GM18907 (cell line): ENCODE measurements at regions not wholly inside any gene's neighbourhood (a gene's known extent, or its start where the extent isn't known, plus 50 kb on each side); places are given as distances from the start of the nearest gene placed in this dataset.
"Not testable (repeated sequence)": the region's sequence is repeated elsewhere in the genome, so short reads cannot be mapped to it uniquely, and the experiment has no call there.

ENCODE experiments used
- ATAC-seq: cut with Tn5 transposase; IDR thresholded peaks from one replicate; pipeline ENCODE4 v1.9.1; 2021; ENCODE audit warnings: mild to moderate bottlenecking, moderate library complexity; ENCODE audit not compliant: unreplicated experiment

- ATAC-seq = no peak
These were observed 160.1 kb downstream of the OR4M2 start for GRCh38 chr15:22240403-22240802.

DNA sequence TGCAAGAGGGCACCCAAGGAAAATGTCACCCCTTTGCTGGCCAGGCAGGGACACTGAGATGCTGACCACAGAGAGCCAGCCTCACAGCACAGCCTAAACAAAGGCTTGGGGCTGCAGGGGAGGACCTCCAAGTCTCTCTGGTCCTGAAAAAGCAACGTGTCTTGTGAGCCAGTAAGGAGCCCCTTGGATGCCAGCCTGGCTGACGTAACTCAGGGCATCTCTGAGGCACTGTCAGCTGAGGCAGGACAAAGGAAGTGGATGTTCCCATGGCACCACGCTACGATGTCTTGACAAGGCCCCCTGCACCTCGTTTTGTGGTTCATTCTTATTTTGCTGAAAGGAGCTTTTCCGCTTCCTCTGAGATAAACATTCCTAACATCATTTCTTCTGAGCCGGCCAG lies 160.7 kb downstream of the OR4M2 start:
- ATAC-seq = no peak

- no peak for ATAC-seq
These were observed 161.1 kb downstream of the OR4M2 start for GRCh38 chr15:22241451-22241850.

DNA sequence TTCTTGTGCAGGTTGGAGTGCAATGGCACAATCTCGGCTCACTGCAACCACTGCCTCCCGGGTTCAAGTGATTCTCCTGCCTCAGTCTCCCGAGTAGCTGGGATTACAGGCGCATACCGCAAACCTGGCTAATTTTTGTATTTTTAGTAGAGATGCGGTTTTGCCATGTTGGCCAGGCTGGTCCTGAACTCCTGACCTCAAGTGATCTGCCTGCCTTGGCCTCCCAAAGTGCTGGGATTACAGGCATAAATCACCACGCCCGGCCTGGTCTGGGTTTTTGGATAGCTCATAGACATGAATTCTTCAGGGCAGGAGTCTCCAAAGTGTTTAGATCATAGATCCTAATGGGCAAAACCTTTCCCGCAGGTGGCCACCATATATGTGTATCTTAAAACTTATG lies 162.0 kb downstream of the OR4M2 start:
- not testable (repeated sequence) for ATAC-seq

GRCh38 chr15:22243440-22244130 lies 163.3 kb downstream of the OR4M2 start:
- ATAC-seq = no peak

DNA sequence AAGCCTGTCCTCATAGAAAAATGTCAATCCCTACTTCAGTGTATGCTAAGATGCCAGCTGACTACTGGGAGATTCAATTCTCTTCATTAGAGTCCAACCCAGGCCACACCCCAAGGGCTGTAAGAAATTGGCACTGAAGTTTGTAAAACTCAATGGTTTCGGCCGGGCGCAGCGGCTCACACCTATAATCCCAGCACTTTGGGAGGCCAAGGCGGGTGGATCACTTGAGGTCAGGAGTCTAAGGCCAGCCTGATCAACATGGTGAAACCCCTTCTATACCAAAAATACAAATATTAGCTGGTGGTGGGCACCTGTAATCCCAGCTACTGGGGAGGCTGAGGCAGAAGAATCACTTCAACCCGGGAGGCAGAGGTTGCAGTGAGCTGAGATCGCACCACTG lies 169.2 kb downstream of the OR4M2 start:
- not testable (repeated sequence) for ATAC-seq

DNA sequence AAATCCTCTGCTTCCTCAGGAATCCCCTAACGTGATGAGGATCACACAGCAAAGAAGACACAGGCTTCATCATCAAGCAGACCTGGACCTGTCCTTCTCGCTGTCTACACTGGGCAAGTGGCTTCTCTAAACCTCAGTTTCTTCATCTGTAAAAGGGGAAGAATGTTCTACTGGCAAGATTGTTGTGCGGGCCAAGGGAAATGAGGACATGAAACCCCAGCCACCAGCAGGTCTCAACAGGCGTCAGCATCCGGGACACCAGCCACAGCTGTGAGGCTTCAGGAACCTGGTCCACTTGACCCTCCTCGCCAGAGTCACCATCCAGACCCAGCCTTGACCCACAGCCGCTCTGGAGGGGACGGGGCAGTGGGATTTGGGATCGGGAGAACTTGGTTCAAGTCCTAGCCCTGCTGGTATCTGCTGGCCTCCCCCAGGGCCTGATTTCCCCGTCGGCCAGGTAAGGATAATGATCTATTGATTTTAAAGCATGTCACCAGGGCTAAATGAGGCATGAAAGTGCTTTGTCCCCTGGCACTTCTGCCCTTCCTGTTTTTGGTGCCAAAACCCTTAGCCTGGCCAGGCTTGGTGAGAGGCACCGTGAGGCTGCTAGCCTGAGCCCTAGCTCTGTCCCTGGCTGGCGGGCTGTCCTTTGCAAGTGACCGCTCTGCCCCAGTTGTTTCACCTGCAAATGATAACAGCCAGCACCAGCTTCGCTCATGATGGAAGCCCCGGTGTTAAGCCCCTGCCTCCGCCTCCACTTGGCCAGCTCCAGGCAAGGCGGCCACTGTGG lies 170.4 kb downstream of the OR4M2 start:
- ATAC-seq = not testable (repeated sequence)

DNA sequence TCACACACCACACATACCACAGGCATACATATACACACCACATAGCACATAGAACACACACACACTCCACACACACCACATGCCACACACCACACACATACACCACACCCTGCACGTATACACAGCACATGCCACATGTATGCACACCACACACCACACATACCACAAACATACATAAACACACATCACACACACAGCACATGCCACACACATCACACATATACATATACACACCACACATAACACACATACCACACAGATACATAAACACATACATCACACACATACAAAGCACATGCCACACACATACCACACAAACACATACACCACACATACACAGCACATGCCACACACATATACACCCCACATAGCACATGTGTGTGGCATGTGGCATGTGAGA lies 171.1 kb downstream of the OR4M2 start:
- ATAC-seq = no peak

GRCh38 chr15:22252047-22252446 lies 171.7 kb downstream of the OR4M2 start:
- ATAC-seq = not testable (repeated sequence)

DNA sequence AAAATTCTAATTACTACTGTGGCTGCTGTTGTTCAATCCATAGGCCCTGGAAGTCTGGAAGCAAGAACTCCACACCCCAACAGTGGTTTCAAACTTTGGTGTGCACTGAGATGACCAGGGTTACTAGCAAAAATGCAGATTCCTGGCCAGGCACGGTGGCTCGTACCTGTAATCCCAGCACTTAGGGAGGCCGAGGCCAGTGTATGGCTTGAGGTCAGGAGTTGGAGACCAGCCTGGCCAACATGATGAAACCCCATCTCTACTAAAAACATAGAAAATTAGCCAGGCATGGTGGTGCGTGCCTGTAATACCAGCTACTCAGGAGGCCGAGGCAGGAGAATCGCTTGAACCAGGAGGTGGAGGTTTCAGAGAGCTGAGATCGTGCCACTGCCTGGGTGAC lies 172.2 kb downstream of the OR4M2 start:
- ATAC-seq = not testable (repeated sequence)

GRCh38 chr15:22253002-22253675 lies 172.8 kb downstream of the OR4M2 start:
- not testable (repeated sequence) for ATAC-seq

DNA sequence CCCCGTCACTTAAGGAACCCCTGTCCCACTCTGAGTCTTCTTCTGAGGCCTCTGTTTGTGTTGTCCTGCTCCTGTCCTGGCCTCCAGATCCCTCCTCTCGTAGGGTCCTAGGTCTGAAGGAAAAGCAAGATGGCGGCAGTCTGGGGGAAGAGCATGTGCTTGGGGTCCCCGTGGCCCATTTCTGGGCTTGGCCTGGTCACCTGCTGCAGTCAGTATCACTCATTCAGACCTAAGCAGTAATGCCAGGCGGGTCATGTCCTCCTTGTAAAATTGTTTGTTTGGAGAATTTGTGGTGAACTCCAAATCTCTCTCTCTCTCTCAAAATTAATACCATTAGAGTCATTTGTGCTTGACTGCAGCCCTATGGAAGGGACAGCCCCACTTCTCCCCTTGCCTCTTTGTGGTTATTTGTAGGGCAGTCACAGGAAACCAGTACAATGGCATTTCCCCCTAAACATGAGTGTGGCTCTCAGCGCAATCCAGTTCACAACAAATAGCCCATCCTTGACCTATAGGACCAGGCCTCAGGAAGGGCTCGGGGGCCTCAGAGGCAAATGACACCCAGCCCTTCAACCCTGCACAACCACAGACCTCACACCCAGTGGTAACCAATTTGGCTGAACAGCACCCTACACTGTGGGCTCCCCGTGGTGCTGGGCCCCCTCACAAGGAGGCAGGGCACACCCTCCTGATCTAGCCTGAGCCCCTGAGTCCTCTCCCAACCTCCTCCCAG lies 173.5 kb downstream of the OR4M2 start:
- ATAC-seq = peak; percentile 85

GRCh38 chr15:22254409-22255045 lies 174.2 kb downstream of the OR4M2 start:
- ATAC-seq = peak; percentile 34

GRCh38 chr15:22255606-22256005 lies 175.3 kb downstream of the OR4M2 start:
- ATAC-seq = not testable (repeated sequence)

DNA sequence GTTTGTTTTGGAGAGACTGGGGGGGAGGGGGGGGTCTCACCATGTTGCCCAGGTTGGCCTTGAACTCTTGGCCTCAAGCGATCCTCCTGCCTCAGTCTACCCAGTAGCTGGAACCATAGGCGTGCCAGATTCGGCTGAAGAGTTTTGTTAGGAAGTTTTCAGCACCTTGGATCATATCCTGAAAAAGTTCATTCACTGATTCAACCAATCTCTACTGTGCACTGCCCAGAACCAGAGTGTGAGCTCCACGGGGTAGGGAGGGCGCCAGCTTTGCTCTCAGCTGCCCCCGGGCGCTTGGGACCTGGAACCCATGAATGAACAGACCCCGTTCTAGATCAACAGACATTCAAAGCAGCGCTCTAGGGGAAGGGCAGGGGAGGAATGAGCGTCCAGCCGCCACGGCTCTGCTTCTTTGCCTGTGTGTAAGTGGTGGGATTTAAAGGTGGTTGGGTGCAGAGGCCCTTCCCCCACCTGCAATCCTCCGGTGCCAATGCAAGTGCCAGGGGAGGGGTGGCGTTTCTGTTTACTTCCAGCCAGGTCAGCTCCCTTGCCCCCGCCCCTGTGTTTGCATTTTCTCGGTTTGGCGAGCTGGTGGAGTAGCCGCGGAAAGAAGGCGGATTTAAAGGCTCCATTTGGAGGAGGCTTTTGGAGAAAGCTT lies 176.2 kb downstream of the OR4M2 start:
- ATAC-seq = not testable (repeated sequence)

- ATAC-seq = no peak
These were observed 177.0 kb downstream of the OR4M2 start for GRCh38 chr15:22257047-22258008.

DNA sequence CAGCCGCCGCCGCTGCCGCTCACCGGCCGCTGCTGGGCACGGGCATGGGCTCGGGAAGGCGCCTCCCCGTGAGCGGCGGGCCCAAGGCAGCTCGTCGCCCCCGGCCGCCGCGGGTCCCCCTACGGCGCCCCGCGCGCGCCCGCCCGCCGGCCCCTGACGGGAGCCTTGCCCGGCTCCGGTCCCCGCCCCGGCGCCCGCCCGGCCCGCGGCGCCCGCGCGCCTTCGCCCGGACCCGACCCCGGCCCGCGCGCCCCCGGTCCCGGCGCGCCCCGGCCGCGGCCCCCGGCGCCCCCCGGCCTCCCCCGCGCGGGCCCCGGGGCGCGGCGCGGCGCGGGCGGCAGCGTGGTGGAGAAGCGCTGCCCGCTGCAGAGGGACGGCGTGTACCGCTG lies 177.7 kb downstream of the OR4M2 start:
- ATAC-seq = no peak

- ATAC-seq = no peak
These were observed 178.2 kb downstream of the OR4M2 start for GRCh38 chr15:22258398-22259150.
